ENCODE measurements at regions not wholly inside any gene's neighbourhood (a gene's known extent, or its start where the extent isn't known, plus 50 kb on each side); places are given as distances from the start of the nearest gene placed in this dataset.

DNA sequence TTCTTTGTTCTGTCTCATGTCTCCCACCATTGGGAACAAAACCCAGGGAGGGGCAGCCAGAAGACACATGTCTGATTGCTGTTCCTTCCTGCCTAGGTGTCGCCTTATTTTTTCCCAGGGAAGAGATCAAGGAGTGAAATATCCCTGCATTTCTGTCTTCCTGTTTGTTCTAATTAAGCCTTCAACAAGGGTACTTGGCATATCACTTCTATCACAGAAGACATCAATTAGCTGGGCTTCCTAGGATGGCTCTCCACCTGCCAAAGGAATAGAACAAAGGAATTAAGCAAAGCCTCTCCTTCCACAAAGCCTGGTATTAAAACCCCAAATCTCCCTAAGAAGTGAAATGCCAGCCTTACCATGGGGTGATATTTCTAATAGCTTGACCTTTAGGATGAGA, 299.5 kb upstream of the CD180 start:
- TF ChIP-seq GATA2 (IDR thresholded peaks at IDR 0.05; ENCODE audit: low read depth, low read length) (no peak), GATA3 (IDR thresholded peaks at IDR 0.05; ENCODE audit: low read depth, low read length) (no peak)
